WTC11 (cell line): ENCODE measurements at regions not wholly inside any gene's neighbourhood (a gene's known extent, or its start where the extent isn't known, plus 50 kb on each side); places are given as distances from the start of the nearest gene placed in this dataset.

ENCODE experiments used
- ATAC-seq: fragments of 200-7000 bp; cut with Tn5 transposase; 2 replicates; pipeline ENCODE4 v1.10.0; 2021; ENCODE audit warnings: mild to moderate bottlenecking, moderate library complexity
- CTCF ChIA-PET: fragments of 300-600 bp; sonication (Branson Sonifier 250); formaldehyde crosslinking; loops from one replicate; lab custom pipeline; 2021; ENCODE audit warnings: antibody characterized with exemption; lab: Charles Lee
- POLR2A ChIA-PET: fragments of 350-600 bp; sonication (Branson Sonifier 250); formaldehyde crosslinking; loops from one replicate; lab custom pipeline; 2021; ENCODE audit warnings: antibody characterized with exemption; lab: Charles Lee
- DNase-seq: peaks from one replicate; pipeline ENCODE4 v3.0.0; 2021; ENCODE audit warnings: low spot score
- H3K27ac Mint-ChIP-seq: 2 replicates; pipeline ENCODE4 v1.8.0; 2021; ENCODE audit warnings: mixed read lengths
- H3K27me3 Mint-ChIP-seq: 2 replicates; pipeline ENCODE4 v1.8.0; 2021; ENCODE audit warnings: low read depth, mild to moderate bottlenecking, moderate library complexity, mixed read lengths
- H3K36me3 Mint-ChIP-seq: 2 replicates; pipeline ENCODE4 v1.8.0; 2021; ENCODE audit warnings: mixed read lengths
- H3K4me1 Mint-ChIP-seq: 2 replicates; pipeline ENCODE4 v1.8.0; 2022; ENCODE audit warnings: mixed read lengths
- H3K4me3 Mint-ChIP-seq: 2 replicates; pipeline ENCODE4 v1.8.0; 2021; ENCODE audit warnings: mild to moderate bottlenecking, moderate library complexity, mixed read lengths
- H3K9me3 Mint-ChIP-seq: 2 replicates; pipeline ENCODE4 v1.8.0; 2021; ENCODE audit warnings: mixed read lengths
- AFF4 ChIP-seq: sonication (generic); formaldehyde crosslinking; IDR thresholded peaks from 2 replicates; pipeline ENCODE4 v1.8.1; 2023; ENCODE audit warnings: mild to moderate bottlenecking, missing genetic modification reagents, borderline replicate concordance
- ARID4B ChIP-seq: sonication (generic); formaldehyde crosslinking; IDR thresholded peaks from 2 replicates; pipeline ENCODE4 v1.8.0; 2023; ENCODE audit warnings: missing genetic modification reagents, mild to moderate bottlenecking, borderline replicate concordance
- CREM ChIP-seq: sonication (generic); formaldehyde crosslinking; IDR thresholded peaks from 2 replicates; pipeline ENCODE4 v1.8.1; 2022; ENCODE audit warnings: mild to moderate bottlenecking, missing genetic modification reagents, moderate library complexity
- ELF4 ChIP-seq: sonication (generic); formaldehyde crosslinking; IDR thresholded peaks from 2 replicates; pipeline ENCODE4 v1.8.1; 2022; ENCODE audit warnings: low read depth, mild to moderate bottlenecking, moderate library complexity, missing genetic modification reagents
- FOXK1 ChIP-seq: sonication (generic); formaldehyde crosslinking; IDR thresholded peaks from 2 replicates; pipeline ENCODE4 v1.8.0; 2022; ENCODE audit warnings: mild to moderate bottlenecking, moderate library complexity, missing genetic modification reagents
- HMGA2 ChIP-seq: fragments of 250-450 bp; sonication (Bioruptor Pico); IDR thresholded peaks from 2 replicates; pipeline ENCODE4 v1.4.0; 2021; ENCODE audit warnings: mild to moderate bottlenecking, moderate library complexity
- IRF1 ChIP-seq: sonication (generic); formaldehyde crosslinking; IDR thresholded peaks from 2 replicates; pipeline ENCODE4 v1.8.0; 2023; ENCODE audit warnings: missing genetic modification reagents
- MYBL2 ChIP-seq: sonication (generic); formaldehyde crosslinking; IDR thresholded peaks from 2 replicates; pipeline ENCODE4 v1.8.1; 2023; ENCODE audit warnings: mild to moderate bottlenecking, moderate library complexity, missing genetic modification reagents
- NR2C2 ChIP-seq: sonication (generic); formaldehyde crosslinking; IDR thresholded peaks from 2 replicates; pipeline ENCODE4 v1.8.0; 2022; ENCODE audit warnings: mild to moderate bottlenecking, missing genetic modification reagents
- SP1 ChIP-seq: sonication (generic); formaldehyde crosslinking; conservative IDR thresholded peaks from 2 replicates; pipeline ENCODE4 v1.8.1; 2022; ENCODE audit warnings: missing genetic modification reagents
- STAT6 ChIP-seq: sonication (generic); formaldehyde crosslinking; conservative IDR thresholded peaks from 2 replicates; pipeline ENCODE4 v1.8.1; 2023; ENCODE audit warnings: mild to moderate bottlenecking, low read depth, missing genetic modification reagents, moderate library complexity
- ZNF121 ChIP-seq: sonication (generic); formaldehyde crosslinking; IDR thresholded peaks from 2 replicates; pipeline ENCODE4 v1.8.0; 2023; ENCODE audit warnings: missing genetic modification reagents
- ZNF232 ChIP-seq: sonication (generic); formaldehyde crosslinking; IDR thresholded peaks from 2 replicates; pipeline ENCODE4 v1.8.0; 2022; ENCODE audit warnings: mild to moderate bottlenecking, missing genetic modification reagents
- ZNF281 ChIP-seq: sonication (generic); formaldehyde crosslinking; IDR thresholded peaks from 2 replicates; pipeline ENCODE4 v1.8.0; 2023; ENCODE audit warnings: mild to moderate bottlenecking, missing genetic modification reagents
- ZNF396 ChIP-seq: fragments of 250-450 bp; sonication (Bioruptor Pico); IDR thresholded peaks from 2 replicates; pipeline ENCODE4 v1.8.0; 2021; ENCODE audit warnings: mild to moderate bottlenecking, moderate library complexity, borderline replicate concordance

GRCh38 chr16:14366447-14366846 lies 263.6 kb downstream of the PARN start (continued):
- TF ChIP-seq FOXK1 (CRISPR knock-in tag) (no peak), MYBL2 (CRISPR knock-in tag) (no peak), NR2C2 (CRISPR knock-in tag) (no peak), ELF4 (CRISPR knock-in tag) (no peak), SP1 (CRISPR knock-in tag) (no peak), CREM (no peak), STAT6 (no peak), ZNF232 (CRISPR knock-in tag) (no peak), HMGA2 (CRISPR knock-in tag) (no peak)

GRCh38 chr16:14365200-14365851 lies 264.7 kb downstream of the PARN start:
- H3K36me3 Mint-ChIP-seq: no peaks in the 10 kb centered on the region
- no peak overlapping the region; the same call in 1 of the 2 replicates for H3K27ac Mint-ChIP-seq
- no peaks in the 10 kb centered on the region for H3K9me3 Mint-ChIP-seq
- TF ChIP-seq ARID4B (CRISPR knock-in tag) (no peak), IRF1 (CRISPR knock-in tag) (no peak), ZNF396 (CRISPR knock-in tag) (no peak), AFF4 (CRISPR knock-in tag) (no peak), ZNF121 (CRISPR knock-in tag) (no peak), ZNF281 (CRISPR knock-in tag) (no peak)
- ChIA-PET POLR2A (no interaction called here), CTCF (no interaction called here)
- H3K4me1 Mint-ChIP-seq: peaks cover 8% of the 10 kb centered on the region; the same call in 1 of the 2 replicates
- H3K4me3 Mint-ChIP-seq: no peak overlapping the region
- no peaks in the 10 kb centered on the region for H3K27me3 Mint-ChIP-seq
- ATAC-seq (no peak), DNase-seq (no peak)
